Caco-2 (cell line): ENCODE measurements at regions not wholly inside any gene's neighbourhood (a gene's known extent, or its start where the extent isn't known, plus 50 kb on each side); places are given as distances from the start of the nearest gene placed in this dataset.

Source experiments
- BruUV-seq: library from RNA; stranded (reverse); fragments of 400-500 nt; replicated peaks from 2 replicates; lab custom pipeline; 2021; lab: Mats Ljungman, UMichigan
- CTCF ChIA-PET: fragments of 300-600 bp; sonication (Branson Sonifier 250); formaldehyde crosslinking; loops from one replicate; lab custom pipeline; 2022; ENCODE audit warnings: antibody characterized with exemption; lab: Charles Lee
- POLR2A ChIA-PET: fragments of 300-600 bp; sonication (Branson Sonifier 250); formaldehyde crosslinking; loops from one replicate; lab custom pipeline; 2022; ENCODE audit warnings: antibody characterized with exemption; lab: Charles Lee
- DNase-seq, 2 experiments: peaks; one replicate each; pipeline versions ENCODE4 v3.0.0 to v3.0.0-alpha.2; 2020 to 2022
- H3K27me3 ChIP-seq: replicated peaks from 2 replicates; pipeline ENCODE4 v1.6.0; 2011; ENCODE audit warnings: low read length; ENCODE audit not compliant: control insufficient read depth, insufficient read depth
- H3K36me3 ChIP-seq: 2 replicates; pipeline ENCODE4 v1.5.1; 2011; ENCODE audit warnings: low read length; ENCODE audit not compliant: control insufficient read depth, insufficient read depth
- H3K4me1 ChIP-seq: fragments of 250-450 bp; sonication (Bioruptor Pico); 2 replicates; pipeline ENCODE4 v1.5.1; 2020; ENCODE audit warnings: mild to moderate bottlenecking
- H3K4me3 ChIP-seq: 2 replicates; pipeline ENCODE4 v1.5.1; 2011; ENCODE audit warnings: low read depth, mild to moderate bottlenecking, control low read depth, low read length
- H3K9me3 ChIP-seq: fragments of 250-450 bp; sonication (Bioruptor Pico); 2 replicates; pipeline ENCODE4 v1.5.1; 2020; ENCODE audit warnings: mild to moderate bottlenecking, moderate library complexity
- H3K27ac Mint-ChIP-seq: one replicate; pipeline ENCODE4 v1.8.0; 2022; ENCODE audit warnings: mixed read lengths; ENCODE audit not compliant: unreplicated experiment
- H3K27me3 Mint-ChIP-seq: one replicate; pipeline ENCODE4 v1.8.0; 2022; ENCODE audit warnings: mixed read lengths; ENCODE audit not compliant: insufficient read depth, unreplicated experiment
- H3K36me3 Mint-ChIP-seq: one replicate; pipeline ENCODE4 v1.8.0; 2022; ENCODE audit warnings: mild to moderate bottlenecking, mixed read lengths; ENCODE audit not compliant: insufficient read depth, unreplicated experiment
- H3K4me1 Mint-ChIP-seq: one replicate; pipeline ENCODE4 v1.8.0; 2022; ENCODE audit warnings: low read depth, mixed read lengths; ENCODE audit not compliant: unreplicated experiment
- H3K4me3 Mint-ChIP-seq: one replicate; pipeline ENCODE4 v1.8.0; 2022; ENCODE audit warnings: mild to moderate bottlenecking, moderate library complexity, mixed read lengths; ENCODE audit not compliant: unreplicated experiment
- H3K9me3 Mint-ChIP-seq: one replicate; pipeline ENCODE4 v1.8.0; 2022; ENCODE audit warnings: mixed read lengths; ENCODE audit not compliant: unreplicated experiment
- intact Hi-C: fragments of 100-400 bp; cut with micrococcal nuclease; formaldehyde crosslinking; loops from one replicate; pipeline ENCODE4 v1.10.0; 2022; ENCODE audit not compliant: unreplicated experiment
- TF ChIP-seq, protein P1 (sequence below), 2 experiments: fragments of 200-600 bp in 1 of 2; IDR thresholded peaks; 1 replicate in 1 of 2; 2 replicates in 1 of 2; pipeline versions ENCODE4 v1.5.1 to v1.8.0; 2011 to 2022; ENCODE audit warnings: antibody characterized with exemption in 1 of 2, control low read depth in 1 of 2, inconsistent platforms in 1 of 2, low read depth in 1 of 2, low read length in 1 of 2, mild to moderate bottlenecking in 1 of 2, moderate library complexity in 1 of 2; ENCODE audit not compliant: insufficient read depth in 1 of 2, severe bottlenecking in 1 of 2, unreplicated experiment in 1 of 2

DNA sequence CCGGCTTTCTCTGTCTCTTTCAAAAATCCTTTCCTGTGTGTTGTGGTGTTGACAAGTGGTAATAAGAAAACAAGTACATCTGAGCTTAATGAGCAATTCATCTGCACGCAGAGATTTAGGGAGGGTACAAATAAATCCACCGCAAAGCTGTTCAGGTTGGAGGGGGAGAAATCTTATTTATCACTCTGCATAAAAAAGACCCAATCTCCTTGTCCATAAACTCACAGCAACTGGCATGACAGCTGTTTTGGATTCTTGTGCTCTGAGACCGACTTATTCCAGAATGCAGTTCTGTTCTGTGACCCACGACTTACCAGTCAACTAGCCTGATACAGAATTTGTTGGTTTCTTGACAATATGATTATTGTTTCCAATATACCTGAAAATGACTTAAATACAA, 380.1 kb downstream of the SOX11 start:
- Mint-ChIP-seq H3K9me3 (no peaks in the 10 kb centered on the region), H3K4me3 (no peak overlapping the region), H3K36me3 (no peaks in the 10 kb centered on the region), H3K27me3 (no peaks in the 10 kb centered on the region), H3K27ac (no peak overlapping the region), H3K4me1 (no peaks in the 10 kb centered on the region)
- Histone ChIP-seq H3K27me3 (no peaks in the 10 kb centered on the region), H3K4me3 (no peak overlapping the region), H3K4me1 (no peaks in the 10 kb centered on the region), H3K9me3 (no peaks in the 10 kb centered on the region), H3K36me3 (no peaks in the 10 kb centered on the region)
- ChIA-PET CTCF (no interaction called here), POLR2A (no interaction called here)
- BruUV-seq, result no TSS peak
- TF ChIP-seq, protein P1, sequence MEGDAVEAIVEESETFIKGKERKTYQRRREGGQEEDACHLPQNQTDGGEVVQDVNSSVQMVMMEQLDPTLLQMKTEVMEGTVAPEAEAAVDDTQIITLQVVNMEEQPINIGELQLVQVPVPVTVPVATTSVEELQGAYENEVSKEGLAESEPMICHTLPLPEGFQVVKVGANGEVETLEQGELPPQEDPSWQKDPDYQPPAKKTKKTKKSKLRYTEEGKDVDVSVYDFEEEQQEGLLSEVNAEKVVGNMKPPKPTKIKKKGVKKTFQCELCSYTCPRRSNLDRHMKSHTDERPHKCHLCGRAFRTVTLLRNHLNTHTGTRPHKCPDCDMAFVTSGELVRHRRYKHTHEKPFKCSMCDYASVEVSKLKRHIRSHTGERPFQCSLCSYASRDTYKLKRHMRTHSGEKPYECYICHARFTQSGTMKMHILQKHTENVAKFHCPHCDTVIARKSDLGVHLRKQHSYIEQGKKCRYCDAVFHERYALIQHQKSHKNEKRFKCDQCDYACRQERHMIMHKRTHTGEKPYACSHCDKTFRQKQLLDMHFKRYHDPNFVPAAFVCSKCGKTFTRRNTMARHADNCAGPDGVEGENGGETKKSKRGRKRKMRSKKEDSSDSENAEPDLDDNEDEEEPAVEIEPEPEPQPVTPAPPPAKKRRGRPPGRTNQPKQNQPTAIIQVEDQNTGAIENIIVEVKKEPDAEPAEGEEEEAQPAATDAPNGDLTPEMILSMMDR (IDR thresholded peaks at IDR 0.05; ENCODE audit: insufficient read depth in 1 of 2, low read depth in 1 of 2, low read length in 1 of 2, severe bottlenecking in 1 of 2, unreplicated experiment in 1 of 2), result no peak
- intact Hi-C loops, result no loop called here
- DNase-seq, result no peak

DNA sequence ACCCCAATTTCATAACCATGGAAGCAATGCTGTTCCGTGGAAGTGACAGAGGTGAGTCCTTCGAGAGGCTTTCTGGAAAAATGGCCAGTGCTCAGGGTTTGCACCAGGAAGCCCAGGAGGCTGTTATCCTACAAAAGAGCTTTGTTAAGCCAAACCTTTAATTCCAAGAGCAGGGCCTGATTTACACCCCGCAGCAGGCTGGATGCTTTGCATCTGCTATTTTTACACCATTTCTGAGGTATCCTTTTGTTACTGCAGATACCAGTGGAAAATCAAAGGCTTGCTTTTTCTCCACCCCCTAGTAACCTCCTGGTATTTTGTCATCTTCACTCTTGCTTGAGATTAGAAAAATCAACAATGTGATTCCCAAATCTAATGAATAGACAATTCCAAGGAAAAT, 380.6 kb downstream of the SOX11 start:
- H3K4me1 Mint-ChIP-seq, result no peaks in the 10 kb centered on the region
- H3K4me3 ChIP-seq, result no peak overlapping the region
- H3K9me3 Mint-ChIP-seq, result no peaks in the 10 kb centered on the region
- DNase-seq, result no peak
- POLR2A ChIA-PET, result no interaction called here
- no TSS peak for BruUV-seq
- H3K9me3 ChIP-seq, result no peaks in the 10 kb centered on the region
- TF ChIP-seq, protein P1 (IDR thresholded peaks at IDR 0.05; ENCODE audit: insufficient read depth in 1 of 2, low read depth in 1 of 2, low read length in 1 of 2, severe bottlenecking in 1 of 2, unreplicated experiment in 1 of 2), result no peak
- no peaks in the 10 kb centered on the region for H3K4me1 ChIP-seq
- no peaks in the 10 kb centered on the region for H3K27me3 Mint-ChIP-seq
- H3K4me3 Mint-ChIP-seq, result no peak overlapping the region
- no peak overlapping the region for H3K27ac Mint-ChIP-seq
- H3K27me3 ChIP-seq, result no peaks in the 10 kb centered on the region
- intact Hi-C loops, result no loop called here
- CTCF ChIA-PET, result no interaction called here
- no peaks in the 10 kb centered on the region for H3K36me3 Mint-ChIP-seq
- no peaks in the 10 kb centered on the region for H3K36me3 ChIP-seq

DNA sequence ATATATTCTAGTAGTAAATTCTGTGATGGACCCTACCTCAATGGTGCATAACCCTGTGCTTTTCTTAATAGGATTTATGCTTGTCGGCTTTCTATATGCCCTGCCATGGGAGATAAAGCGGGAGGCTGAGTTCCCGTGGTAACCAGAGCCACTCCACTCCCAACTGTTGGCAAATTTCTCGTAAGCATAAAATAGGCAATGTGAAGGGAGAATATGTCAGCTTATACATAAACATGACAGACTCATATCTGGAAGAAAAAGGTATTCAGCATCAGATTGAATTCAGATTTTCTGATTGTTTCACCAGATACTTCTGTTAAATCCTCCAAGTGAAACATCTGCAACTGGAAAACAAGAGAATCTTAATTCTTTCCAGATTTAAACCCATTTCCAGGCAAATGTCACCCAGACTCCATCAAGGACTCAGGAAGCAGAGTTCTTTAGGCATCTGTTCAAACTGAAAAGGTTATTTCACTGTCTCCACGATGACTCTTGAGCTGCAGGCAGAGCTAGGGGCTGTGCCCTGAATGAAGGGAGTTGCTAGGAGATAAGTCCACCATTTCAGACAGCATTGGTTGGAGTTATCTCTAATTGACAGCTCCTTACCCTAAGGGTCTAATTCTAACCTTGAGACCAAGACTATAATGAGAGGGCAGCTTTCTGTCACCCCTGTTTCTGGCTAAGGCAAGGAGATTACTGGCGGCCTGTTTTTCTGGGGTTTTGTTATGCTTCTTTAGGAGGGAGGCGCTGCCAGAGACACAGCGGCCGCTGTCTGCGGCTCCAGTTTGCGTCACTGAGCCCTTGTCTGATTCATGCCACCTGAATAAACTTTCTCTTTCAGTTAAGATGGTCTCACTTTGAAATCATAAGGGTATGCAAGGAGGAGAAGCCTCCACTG, 381.3 kb downstream of the SOX11 start:
- Mint-ChIP-seq H3K27ac (no peak overlapping the region), H3K27me3 (no peaks in the 10 kb centered on the region), H3K4me3 (no peak overlapping the region), H3K9me3 (no peaks in the 10 kb centered on the region), H3K4me1 (no peaks in the 10 kb centered on the region), H3K36me3 (no peaks in the 10 kb centered on the region)
- Histone ChIP-seq H3K4me1 (no peaks in the 10 kb centered on the region), H3K27me3 (no peaks in the 10 kb centered on the region), H3K36me3 (no peaks in the 10 kb centered on the region), H3K9me3 (no peaks in the 10 kb centered on the region), H3K4me3 (no peak overlapping the region)
- TF ChIP-seq, protein P1 (IDR thresholded peaks at IDR 0.05; ENCODE audit: insufficient read depth in 1 of 2, low read depth in 1 of 2, low read length in 1 of 2, severe bottlenecking in 1 of 2, unreplicated experiment in 1 of 2), result no peak
- intact Hi-C loops, result no loop called here
- ChIA-PET POLR2A (no interaction called here), CTCF (no interaction called here)
- no peak for DNase-seq
- no TSS peak for BruUV-seq
